GM21526 (cell line): ENCODE measurements at regions not wholly inside any gene's neighbourhood (a gene's known extent, or its start where the extent isn't known, plus 50 kb on each side); places are given as distances from the start of the nearest gene placed in this dataset.
"Not testable (repeated sequence)": the region's sequence is repeated elsewhere in the genome, so short reads cannot be mapped to it uniquely, and the experiment has no call there.

Experiments used
- ATAC-seq: cut with Tn5 transposase; IDR thresholded peaks from one replicate; pipeline ENCODE4 v1.9.1; 2021; ENCODE audit warnings: moderate library complexity; ENCODE audit not compliant: unreplicated experiment, low FRiP score

DNA sequence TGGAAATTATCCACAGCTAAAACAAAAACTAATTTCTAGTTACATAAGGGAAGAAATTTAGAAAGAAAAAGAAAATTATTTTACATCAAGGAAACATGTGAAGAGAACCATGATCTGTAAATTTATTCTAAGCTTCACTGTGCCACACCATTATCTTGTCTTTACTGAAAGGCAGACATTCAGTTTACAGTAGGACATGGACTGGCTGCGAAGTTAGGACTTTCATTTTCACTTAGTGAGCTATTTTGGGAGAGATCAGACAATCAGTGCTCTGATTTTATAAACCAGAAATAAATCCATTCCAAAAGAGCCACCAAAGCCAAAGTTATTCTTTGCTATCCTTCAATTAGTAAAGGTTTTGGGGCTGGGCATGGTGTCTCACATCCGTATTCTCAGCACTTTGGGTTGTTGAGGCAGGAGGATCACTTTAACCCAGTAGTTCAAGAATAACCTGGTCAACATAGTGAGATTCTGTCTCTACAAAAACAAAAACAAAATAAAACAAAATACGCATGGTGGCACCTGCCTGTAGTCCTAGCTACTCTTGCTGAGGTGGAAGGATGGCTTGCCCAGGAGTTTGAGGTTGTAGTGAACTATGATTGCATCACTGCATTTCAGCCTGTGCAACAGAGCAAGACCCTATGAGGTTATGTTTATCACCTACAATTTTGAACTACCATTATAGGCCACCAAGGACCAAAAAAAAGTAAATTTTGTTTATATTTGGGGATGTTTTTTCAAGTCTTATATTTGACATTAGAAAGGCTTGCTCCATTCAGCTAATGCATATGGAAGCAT is 1084.8 kb upstream of the ATXN7L3B start:
- peak; percentile 68 for ATAC-seq

DNA sequence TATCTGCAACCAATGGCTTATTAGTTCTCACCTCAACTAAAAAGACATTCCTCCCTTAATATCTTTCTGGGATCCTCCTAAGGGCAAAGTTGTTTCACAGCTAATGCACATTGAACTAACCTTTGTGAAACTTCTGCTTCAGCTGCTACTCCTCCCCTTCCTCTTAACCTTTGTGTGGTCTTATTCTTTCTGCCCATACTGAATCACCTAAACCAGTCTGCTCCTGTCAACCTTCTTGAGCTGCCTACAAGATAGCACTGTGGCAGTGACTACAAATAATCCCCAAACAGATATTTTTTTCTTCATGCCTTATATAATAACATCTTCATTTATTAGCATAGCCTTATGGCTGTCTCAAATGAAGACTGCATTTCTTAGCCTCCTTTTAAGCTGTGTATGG is 1077.4 kb upstream of the ATXN7L3B start:
- no peak for ATAC-seq

DNA sequence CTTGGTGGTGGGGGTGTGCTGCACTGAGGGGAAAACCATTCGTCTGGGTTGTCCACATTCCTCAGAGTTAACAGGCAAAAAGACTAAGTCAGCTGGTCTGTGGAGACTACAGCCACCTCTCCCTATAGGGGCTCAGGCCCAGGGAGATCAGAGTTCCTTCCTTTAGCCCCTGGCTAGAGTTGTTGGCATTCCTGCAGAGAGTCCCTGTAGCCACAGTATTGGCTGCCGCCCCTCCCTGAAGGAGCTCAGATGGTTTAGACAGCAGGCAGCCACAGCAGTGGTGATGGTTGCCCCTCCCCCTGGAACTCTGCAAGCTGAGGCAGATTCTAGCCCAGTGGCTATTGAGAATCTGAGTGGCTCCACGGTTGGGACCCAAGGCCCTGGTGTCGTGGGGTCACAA is 1072.5 kb upstream of the ATXN7L3B start:
- no peak for ATAC-seq

DNA sequence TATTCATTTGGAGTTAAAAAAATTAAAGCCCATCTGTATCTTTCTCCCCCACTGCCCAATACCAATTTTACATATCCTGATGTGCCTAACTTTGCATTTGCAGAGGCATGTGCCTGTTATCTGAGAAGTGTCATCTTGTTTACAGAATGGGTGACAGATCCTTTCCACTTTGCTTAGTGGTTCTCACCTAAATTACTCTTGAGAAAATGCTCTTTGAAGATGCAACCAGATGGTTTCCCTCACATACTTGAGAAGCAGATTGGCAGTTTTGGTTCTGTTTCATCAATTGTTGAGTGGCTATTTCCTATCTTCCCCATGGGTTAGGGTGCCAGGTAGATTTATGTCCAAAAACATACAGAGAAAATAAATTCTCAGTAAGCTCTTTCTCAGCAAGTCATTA is 1051.4 kb upstream of the ATXN7L3B start:
- ATAC-seq = no peak

DNA sequence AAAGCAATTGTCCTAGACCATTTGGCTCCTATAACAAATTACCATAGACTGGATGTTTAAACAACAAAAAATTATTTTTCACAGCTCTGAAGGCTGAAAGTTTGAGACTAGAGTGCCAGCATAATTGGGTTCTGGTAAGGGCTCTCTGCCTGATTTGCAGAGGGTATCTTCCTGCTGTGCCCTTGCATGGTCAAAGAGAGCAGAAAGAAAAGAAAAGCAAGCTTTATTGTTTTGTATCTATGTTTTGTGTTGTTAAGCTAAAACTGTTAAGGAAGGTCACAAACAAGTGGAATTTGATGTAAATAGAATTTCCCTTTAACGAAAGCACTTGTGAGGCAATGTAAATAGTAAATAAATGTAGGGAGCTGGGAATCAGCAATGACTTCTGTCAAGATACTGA is 1031.0 kb upstream of the ATXN7L3B start:
- ATAC-seq = no peak

DNA sequence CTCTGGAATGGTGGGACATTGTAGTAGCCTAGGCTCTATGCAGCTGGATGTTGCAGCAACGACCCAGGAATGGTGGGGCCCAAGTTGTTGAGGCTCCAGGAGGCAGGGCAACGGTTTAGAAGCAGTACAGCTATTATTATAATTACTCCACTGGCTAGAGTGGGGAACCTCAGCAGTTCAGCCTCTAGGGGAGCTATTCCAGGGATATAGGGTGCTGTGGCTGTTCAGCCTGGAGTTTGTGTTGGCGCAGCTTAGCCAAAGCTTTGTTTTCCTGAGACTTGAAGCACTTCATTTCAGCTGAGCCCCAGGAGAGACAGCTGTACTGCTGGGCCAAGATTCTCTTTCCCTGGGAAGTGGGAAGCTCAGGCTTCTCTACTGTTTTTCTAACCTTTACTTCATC is 1023.0 kb upstream of the ATXN7L3B start:
- no peak for ATAC-seq

DNA sequence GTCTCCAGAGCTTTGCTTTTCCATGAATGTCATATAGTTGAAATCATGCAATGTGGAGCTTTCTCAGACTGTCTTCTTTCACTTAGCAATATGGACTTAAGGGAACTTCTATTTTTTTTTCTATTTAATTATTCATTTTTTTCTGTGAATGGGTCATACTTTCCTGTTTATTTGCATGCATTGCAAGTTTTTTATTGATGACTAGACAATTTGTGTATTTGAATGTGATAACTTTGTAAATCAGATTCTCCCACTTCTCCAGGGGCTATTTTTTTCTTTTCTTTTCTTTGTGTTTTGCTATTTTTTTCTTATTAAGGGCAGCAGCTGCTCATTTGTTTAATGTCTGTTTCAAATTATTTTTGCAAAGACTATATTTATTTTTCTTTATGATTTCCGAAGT is 1019.8 kb upstream of the ATXN7L3B start:
- no peak for ATAC-seq

DNA sequence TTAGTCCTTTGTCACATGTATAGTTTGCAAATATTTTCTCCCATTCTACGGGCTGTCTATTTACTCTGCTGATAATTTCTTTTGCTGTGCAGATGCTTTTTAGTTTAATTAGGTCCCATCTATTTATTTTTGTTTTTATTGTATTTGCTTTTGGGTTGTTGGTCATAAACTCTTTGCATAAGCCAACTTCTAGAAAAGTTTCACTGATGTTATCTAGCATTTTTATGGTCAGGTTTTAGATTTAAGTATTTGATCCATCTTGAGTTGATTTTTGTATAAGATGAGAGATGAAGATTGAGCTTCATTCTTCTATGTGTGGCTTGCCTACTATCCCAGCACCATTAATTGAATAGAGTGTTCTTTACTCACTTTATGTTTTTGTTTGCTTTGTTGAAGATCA is 1008.4 kb upstream of the ATXN7L3B start:
- no peak for ATAC-seq

DNA sequence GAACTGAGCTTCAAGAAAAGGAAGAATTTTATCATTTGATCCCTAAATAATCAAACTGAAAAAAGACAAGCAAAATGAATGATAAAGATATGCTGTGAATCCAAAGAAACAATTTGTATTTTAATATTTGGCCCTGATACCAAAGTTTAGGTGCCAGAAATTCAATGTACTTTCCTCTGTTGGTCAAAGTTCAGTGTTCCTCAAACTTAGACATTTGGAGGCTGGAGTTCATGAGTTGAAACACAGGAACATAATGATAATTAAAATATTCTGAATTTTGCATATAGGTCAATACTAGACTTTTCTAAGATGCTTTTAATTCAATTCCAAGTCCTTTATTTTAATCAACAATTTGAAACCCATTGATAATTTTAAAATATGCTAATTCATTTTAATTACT is 1007.7 kb upstream of the ATXN7L3B start:
- ATAC-seq = no peak

DNA sequence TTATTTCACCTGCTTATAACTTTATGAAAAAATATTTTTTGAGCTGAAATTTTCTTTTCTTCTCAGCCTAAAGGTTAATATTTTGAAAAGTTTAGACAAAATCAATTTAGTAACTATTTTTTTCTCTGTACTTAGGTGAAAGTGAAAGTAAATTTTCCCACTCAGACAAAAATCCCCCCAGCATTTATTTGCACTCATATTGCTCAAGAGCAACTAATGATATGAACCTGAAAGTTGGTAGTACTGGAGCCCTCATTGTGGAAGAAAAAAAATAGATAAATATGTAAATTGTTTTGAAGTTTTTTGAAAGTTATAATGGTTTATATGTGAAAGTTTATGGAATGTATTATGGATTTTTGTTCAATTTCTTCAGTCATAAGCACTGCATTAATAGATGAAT is 1005.9 kb upstream of the ATXN7L3B start:
- no peak for ATAC-seq

DNA sequence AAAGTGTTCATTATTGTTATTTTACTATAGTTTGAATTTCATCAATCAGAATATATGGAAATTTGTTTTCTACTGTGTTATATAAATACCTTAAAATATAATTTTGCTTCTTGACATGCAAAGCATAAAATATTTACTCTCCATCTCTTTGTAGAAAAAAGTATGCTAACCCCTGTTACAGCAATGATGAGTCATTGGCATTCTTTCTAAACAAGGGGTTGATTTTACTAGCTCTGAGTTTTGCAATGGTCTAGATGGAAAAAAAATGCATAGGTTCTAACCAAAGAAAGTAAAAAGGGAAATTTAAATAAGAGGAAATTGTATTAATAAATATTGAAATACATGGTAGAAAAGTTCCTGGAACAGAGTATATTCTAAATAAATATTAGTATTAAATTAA is 990.2 kb upstream of the ATXN7L3B start:
- ATAC-seq = no peak

DNA sequence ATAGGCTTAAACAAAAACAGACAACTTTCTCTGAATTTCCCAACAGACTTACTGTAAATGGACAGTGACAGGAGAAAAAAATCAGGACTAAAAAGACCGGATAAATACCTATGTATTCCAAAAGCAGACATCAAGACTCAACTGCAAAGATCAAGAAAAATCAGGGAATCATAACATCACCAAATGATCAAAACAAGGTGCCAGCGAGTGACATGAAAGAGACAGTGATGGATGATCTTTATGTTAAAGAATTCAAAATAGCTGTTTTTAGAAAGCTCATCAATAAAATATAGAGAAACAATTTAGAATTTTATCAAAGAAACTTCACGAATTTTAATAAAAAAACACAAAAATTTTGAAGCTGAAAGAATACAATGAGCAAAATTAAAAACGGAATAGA is 952.5 kb upstream of the ATXN7L3B start:
- no peak for ATAC-seq

DNA sequence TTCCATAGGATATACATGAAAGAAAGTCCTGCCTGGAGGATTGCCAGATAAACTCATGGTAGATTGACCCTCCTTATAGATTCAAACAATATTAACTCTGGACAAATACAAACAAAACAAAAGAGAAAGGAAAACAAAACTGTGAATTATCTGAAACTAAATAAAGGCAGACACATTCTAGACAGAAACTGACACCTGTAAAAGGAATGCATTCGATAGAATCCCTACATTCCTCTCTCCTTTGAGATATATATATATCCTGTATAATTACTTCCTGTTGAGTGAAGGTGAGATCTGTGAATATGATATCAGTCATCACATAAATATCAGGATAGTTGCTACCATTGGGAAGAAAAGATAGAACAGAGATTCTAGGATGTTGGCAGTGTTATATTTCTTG is 948.4 kb upstream of the ATXN7L3B start:
- ATAC-seq = no peak

DNA sequence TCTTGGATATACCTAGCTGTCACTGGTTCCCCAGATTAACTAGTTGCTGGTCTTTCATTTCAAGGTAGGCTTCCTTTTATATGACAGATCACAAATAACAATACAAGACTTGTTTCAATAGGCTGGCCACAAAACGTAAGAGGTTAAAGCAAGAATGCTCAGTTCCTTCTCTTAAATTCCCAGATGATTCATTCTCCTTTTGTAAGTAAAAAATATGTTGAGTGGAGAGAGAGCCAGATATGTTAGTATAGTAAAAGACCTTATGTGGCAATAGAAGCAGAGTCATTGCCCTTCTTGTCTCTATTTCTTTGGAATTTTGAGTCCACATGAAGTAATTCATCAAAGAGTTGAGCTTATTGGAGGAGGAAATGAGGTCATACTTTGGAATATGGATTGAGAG is 939.0 kb upstream of the ATXN7L3B start:
- ATAC-seq = no peak

DNA sequence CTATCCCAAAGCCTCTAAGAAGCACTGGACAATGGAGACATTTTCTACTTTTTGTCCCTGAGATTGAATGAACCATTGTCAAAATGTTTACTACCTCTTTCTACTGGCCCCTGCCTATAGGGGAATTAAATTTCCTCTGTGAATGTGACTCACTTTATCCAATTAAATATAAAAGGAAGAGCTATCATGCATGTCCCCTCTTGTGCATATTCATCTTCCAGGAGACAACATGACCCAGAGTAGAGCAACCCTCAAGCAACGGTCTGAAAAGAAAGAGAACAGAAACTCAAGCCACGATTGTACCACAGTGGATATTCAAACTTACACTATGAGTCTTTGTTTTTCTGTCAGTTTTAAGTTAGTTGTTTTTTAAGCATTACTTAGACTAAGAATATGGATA is 938.4 kb upstream of the ATXN7L3B start:
- no peak for ATAC-seq

DNA sequence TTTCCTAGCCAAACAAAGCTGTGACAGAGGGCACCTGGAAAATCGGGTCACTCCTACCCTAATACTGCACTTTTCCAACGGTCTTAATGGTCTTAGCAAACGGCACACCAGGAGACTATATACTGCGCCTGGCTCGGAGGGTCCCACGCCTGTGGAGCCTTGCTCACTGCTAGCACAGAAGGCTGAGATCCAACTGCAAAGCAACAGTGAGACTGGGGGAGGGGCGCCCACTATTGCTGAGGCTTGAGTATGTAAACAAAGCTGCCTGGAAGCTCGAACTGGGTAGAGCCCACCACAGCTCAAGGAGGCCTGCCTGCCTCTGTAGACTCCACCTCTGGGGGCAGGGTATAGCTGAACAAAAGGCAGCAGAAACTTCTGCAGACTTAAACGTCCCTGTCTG is 931.7 kb upstream of the ATXN7L3B start:
- not testable (repeated sequence) for ATAC-seq

DNA sequence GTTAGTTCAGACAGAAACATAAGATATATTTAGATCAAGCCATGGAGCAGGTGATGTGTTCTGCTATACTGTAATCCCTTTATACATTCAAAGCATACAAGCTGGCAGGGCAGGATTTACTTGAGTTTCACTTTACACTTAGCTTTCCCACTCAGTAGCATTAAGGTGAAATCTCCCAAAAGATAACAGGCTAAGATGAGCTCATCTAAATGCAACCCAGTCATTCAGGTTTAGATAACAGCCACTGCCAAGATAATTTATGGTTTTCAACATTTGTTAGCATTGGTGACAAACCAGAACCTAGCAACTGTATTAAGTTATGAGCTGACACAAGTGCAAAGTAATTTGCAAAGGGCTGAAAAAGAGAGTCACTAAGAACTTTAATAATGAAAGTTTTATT is 925.1 kb upstream of the ATXN7L3B start:
- ATAC-seq = no peak

DNA sequence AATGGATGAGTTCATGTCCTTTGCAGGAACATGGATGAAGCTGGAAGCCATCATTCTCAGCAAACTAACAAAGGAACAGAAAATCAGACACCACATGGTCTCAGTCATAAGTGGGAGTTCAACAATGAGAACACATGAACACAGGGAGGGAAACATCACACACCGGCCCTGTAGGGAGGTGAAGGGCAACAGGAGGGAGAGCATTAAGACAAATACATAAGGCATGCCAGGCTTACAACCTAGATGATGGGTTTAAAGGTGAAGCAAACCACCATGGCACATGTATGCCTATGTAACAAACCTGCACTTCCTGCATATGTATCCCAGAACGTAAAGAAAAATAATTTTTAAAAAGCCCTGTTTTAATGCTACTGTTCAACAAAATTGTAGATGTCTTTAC is 914.2 kb upstream of the ATXN7L3B start:
- no peak for ATAC-seq

DNA sequence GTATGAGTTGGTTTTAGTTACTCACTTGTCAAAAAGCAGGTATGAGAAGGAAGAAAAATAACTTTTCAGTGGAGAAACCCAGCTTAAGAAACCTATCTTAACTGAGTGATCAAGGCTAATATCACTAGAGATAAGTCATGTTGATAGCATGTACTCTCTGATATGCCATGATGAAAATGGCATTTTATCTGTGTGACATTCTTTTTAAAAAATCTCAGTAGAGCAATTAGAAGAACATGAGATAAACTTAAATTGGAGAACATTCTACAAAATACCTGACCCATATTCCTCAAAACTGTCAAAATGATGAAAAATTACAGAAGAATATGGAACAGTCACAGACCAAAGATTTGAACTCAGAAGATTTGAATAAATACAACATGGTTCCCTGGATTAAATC is 912.4 kb upstream of the ATXN7L3B start:
- no peak for ATAC-seq

DNA sequence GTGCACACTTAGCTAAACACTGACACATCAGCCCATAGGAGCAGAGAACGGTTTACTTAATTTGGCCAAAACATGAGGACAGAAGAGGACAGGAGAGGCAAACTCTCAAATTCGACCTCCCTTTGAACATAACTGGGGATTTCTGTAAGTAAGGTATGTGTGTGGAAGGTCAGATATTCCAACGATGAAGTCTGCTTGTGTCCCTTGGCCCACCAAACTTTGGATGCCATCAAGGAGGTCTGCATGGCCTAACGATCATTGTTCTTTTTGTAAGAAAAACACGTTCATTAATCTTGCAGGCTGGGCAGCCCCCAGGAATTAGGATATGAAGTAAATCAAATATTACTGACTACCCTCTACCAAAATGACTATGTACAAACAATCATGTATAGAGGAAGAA is 908.5 kb upstream of the ATXN7L3B start:
- ATAC-seq = no peak

DNA sequence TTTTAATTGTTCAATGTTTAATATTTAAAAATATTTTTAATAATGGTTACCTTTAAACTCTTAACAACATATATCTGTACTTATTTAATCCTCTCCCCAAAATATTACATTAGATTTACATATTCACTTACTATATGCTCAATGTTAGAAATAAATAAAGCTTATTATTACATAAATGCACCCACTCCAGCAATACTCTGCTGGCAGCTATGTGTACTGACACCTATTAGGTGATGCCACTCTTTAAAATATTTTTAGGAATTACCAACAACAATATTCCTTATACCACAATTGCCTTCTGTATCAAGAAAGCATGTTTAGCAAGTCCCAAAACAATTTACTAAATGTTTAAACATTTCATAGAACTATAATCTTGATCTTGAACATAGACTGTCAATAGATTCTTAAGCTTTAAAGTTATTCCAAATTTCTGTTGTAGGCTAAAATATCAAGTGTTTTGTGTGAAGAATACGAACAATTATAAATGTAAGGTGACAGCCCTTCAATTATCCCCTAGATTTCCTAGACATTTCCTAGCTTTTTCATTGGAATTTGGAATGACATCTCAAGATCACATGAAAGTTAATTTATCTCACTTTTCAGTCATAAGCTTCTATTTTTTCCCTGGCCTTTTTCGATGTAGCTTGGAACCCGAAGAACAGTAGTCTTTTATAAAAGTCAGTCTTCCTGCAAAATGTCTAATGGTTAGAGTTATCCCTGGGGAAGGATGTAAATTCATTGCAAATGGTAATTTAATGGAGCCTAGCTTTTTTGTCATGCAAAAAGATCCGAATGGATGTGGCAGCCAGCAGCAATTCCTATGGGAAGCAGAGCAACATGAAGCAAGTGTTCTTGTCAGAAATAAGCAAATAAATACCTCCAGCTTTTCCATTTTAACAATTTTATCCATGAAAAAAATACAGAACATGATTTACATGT is 907.5 kb upstream of the ATXN7L3B start:
- ATAC-seq = no peak

DNA sequence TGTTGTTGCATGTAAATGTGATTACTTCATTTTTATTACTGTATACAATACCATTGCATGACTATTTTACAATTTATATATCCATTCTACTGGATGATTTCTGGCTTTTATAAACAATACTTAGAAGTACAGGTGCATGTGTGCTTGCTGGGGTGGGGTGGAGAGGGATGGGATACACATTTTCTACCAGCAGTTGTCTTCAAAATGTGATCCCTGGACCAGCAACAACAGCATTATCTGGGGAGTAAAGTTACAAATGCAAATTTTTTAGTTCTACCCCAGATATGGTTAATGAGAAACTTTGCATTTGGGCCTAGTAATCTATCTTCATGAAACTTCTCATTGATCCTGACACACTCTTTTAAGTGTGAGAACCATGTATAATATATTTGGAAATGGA is 905.4 kb upstream of the ATXN7L3B start:
- ATAC-seq = no peak
